ENCODE measurements at regions not wholly inside any gene's neighbourhood (a gene's known extent, or its start where the extent isn't known, plus 50 kb on each side); places are given as distances from the start of the nearest gene placed in this dataset.

- H3K27ac Mint-ChIP-seq: no peak overlapping the region
- H3K4me1 Mint-ChIP-seq (ENCODE audit: low read depth): peaks cover 13% of the 10 kb centered on the region
- no peaks in the 10 kb centered on the region for H3K9me3 Mint-ChIP-seq
- no peak overlapping the region for H3K4me3 Mint-ChIP-seq (ENCODE audit: low read depth)
- peaks cover 12% of the 10 kb centered on the region for H3K27me3 Mint-ChIP-seq (ENCODE audit: low read depth)
- intact Hi-C loops (cut with micrococcal nuclease): no loop called here
- DNase-seq (ENCODE audit: low spot score): no peak
- H3K36me3 Mint-ChIP-seq (ENCODE audit: low read depth): no peaks in the 10 kb centered on the region
Measured at GRCh38 chr1:100616121-100616621, 78.2 kb downstream of the GPR88 start.

GRCh38 chr1:100622037-100622436, 84.1 kb downstream of the GPR88 start:
- H3K36me3 Mint-ChIP-seq (ENCODE audit: low read depth): no peaks in the 10 kb centered on the region
- no peak overlapping the region for H3K4me3 Mint-ChIP-seq (ENCODE audit: low read depth)
- peaks cover 4% of the 10 kb centered on the region for H3K4me1 Mint-ChIP-seq (ENCODE audit: low read depth)
- H3K27ac Mint-ChIP-seq: no peak overlapping the region
- no peaks in the 10 kb centered on the region for H3K9me3 Mint-ChIP-seq
- H3K27me3 Mint-ChIP-seq (ENCODE audit: low read depth): peaks cover 10% of the 10 kb centered on the region
- no peak for DNase-seq (ENCODE audit: low spot score)
- intact Hi-C loops (cut with micrococcal nuclease): no loop called here

GRCh38 chr1:100622506-100622905, 84.6 kb downstream of the GPR88 start:
- Mint-ChIP-seq H3K27ac (no peak overlapping the region), H3K4me1 (ENCODE audit: low read depth) (peaks cover 7% of the 10 kb centered on the region), H3K9me3 (no peaks in the 10 kb centered on the region), H3K4me3 (ENCODE audit: low read depth) (no peak overlapping the region), H3K27me3 (ENCODE audit: low read depth) (peaks cover 13% of the 10 kb centered on the region), H3K36me3 (ENCODE audit: low read depth) (no peaks in the 10 kb centered on the region)
- DNase-seq (ENCODE audit: low spot score): no peak
- intact Hi-C loops (cut with micrococcal nuclease): no loop called here

GRCh38 chr1:100622966-100623762, 85.2 kb downstream of the GPR88 start:
- DNase-seq (ENCODE audit: low spot score): no peak
- Mint-ChIP-seq H3K36me3 (ENCODE audit: low read depth) (no peaks in the 10 kb centered on the region), H3K9me3 (no peaks in the 10 kb centered on the region), H3K4me1 (ENCODE audit: low read depth) (peaks cover 7% of the 10 kb centered on the region), H3K27ac (no peak overlapping the region), H3K4me3 (ENCODE audit: low read depth) (no peak overlapping the region), H3K27me3 (ENCODE audit: low read depth) (peaks cover 13% of the 10 kb centered on the region)
- intact Hi-C loops (cut with micrococcal nuclease): no loop called here

GRCh38 chr1:100624886-100625610, 87.1 kb downstream of the GPR88 start:
- DNase-seq (ENCODE audit: low spot score): no peak
- Mint-ChIP-seq H3K27me3 (ENCODE audit: low read depth) (peaks cover 3% of the 10 kb centered on the region), H3K9me3 (no peaks in the 10 kb centered on the region), H3K27ac (no peak overlapping the region), H3K36me3 (ENCODE audit: low read depth) (no peaks in the 10 kb centered on the region), H3K4me1 (ENCODE audit: low read depth) (peaks cover 7% of the 10 kb centered on the region), H3K4me3 (ENCODE audit: low read depth) (no peak overlapping the region)
- intact Hi-C loops (cut with micrococcal nuclease): loop anchor here (5.0 kb wide), 1 partner anchor 87 kb away; no protein-coding TSS in a partner anchor

- Mint-ChIP-seq H3K4me3 (ENCODE audit: low read depth) (no peak overlapping the region), H3K4me1 (ENCODE audit: low read depth) (peaks cover 17% of the 10 kb centered on the region)
- intact Hi-C loops (cut with micrococcal nuclease): loop anchor here (5.0 kb wide), 1 partner anchor 86 kb away; no protein-coding TSS in a partner anchor
Measured at GRCh38 chr1:100626397-100626796, 88.5 kb downstream of the GPR88 start.

GRCh38 chr1:100627054-100627716, 89.2 kb downstream of the GPR88 start:
- DNase-seq (ENCODE audit: low spot score): no peak
- Mint-ChIP-seq H3K27ac (no peak overlapping the region), H3K27me3 (ENCODE audit: low read depth) (peaks cover 8% of the 10 kb centered on the region), H3K4me3 (ENCODE audit: low read depth) (no peak overlapping the region), H3K36me3 (ENCODE audit: low read depth) (no peaks in the 10 kb centered on the region), H3K4me1 (ENCODE audit: low read depth) (peaks cover 19% of the 10 kb centered on the region), H3K9me3 (no peaks in the 10 kb centered on the region)
- intact Hi-C loops (cut with micrococcal nuclease): loop anchor here (5.0 kb wide), 1 partner anchor 85 kb away; no protein-coding TSS in a partner anchor

More at GRCh38 chr1:100626397-100626796, 88.5 kb downstream of the GPR88 start:
- peaks cover 8% of the 10 kb centered on the region for H3K27me3 Mint-ChIP-seq (ENCODE audit: low read depth)
- H3K9me3 Mint-ChIP-seq: no peaks in the 10 kb centered on the region
- H3K36me3 Mint-ChIP-seq (ENCODE audit: low read depth): no peaks in the 10 kb centered on the region
- no peak for DNase-seq (ENCODE audit: low spot score)
- no peak overlapping the region for H3K27ac Mint-ChIP-seq

GRCh38 chr1:100627936-100628335, 90.0 kb downstream of the GPR88 start:
- peaks cover 19% of the 10 kb centered on the region for H3K4me1 Mint-ChIP-seq (ENCODE audit: low read depth)

GRCh38 chr1:100628631-100629081, 90.7 kb downstream of the GPR88 start:
- no peak overlapping the region for H3K27ac Mint-ChIP-seq
- H3K4me1 Mint-ChIP-seq (ENCODE audit: low read depth): peaks cover 19% of the 10 kb centered on the region
- no peak overlapping the region for H3K4me3 Mint-ChIP-seq (ENCODE audit: low read depth)
- peaks cover 8% of the 10 kb centered on the region for H3K27me3 Mint-ChIP-seq (ENCODE audit: low read depth)
- H3K36me3 Mint-ChIP-seq (ENCODE audit: low read depth): no peaks in the 10 kb centered on the region
- intact Hi-C loops (cut with micrococcal nuclease): loop anchor here (5.0 kb wide), 1 partner anchor 84 kb away; no protein-coding TSS in a partner anchor
- H3K9me3 Mint-ChIP-seq: no peaks in the 10 kb centered on the region
- DNase-seq (ENCODE audit: low spot score): no peak

More at GRCh38 chr1:100627936-100628335, 90.0 kb downstream of the GPR88 start:
- Mint-ChIP-seq H3K27me3 (ENCODE audit: low read depth) (peaks cover 8% of the 10 kb centered on the region), H3K36me3 (ENCODE audit: low read depth) (no peaks in the 10 kb centered on the region), H3K27ac (no peak overlapping the region), H3K9me3 (no peaks in the 10 kb centered on the region), H3K4me3 (ENCODE audit: low read depth) (no peak overlapping the region)
- DNase-seq (ENCODE audit: low spot score): no peak
- intact Hi-C loops (cut with micrococcal nuclease): loop anchor here (5.0 kb wide), 1 partner anchor 84 kb away; no protein-coding TSS in a partner anchor

GRCh38 chr1:100629391-100629790, 90.2 kb upstream of the VCAM1 start:
- DNase-seq (ENCODE audit: low spot score): no peak
- Mint-ChIP-seq H3K9me3 (no peaks in the 10 kb centered on the region), H3K27me3 (ENCODE audit: low read depth) (peaks cover 8% of the 10 kb centered on the region), H3K4me1 (ENCODE audit: low read depth) (peaks cover 19% of the 10 kb centered on the region), H3K27ac (no peak overlapping the region), H3K4me3 (ENCODE audit: low read depth) (no peak overlapping the region), H3K36me3 (ENCODE audit: low read depth) (no peaks in the 10 kb centered on the region)
- intact Hi-C loops (cut with micrococcal nuclease): loop anchor here (5.0 kb wide), 1 partner anchor 83 kb away; no protein-coding TSS in a partner anchor

- Mint-ChIP-seq H3K9me3 (no peaks in the 10 kb centered on the region), H3K4me3 (ENCODE audit: low read depth) (no peak overlapping the region), H3K4me1 (ENCODE audit: low read depth) (peaks cover 19% of the 10 kb centered on the region), H3K27ac (no peak overlapping the region), H3K27me3 (ENCODE audit: low read depth) (peaks cover 8% of the 10 kb centered on the region), H3K36me3 (ENCODE audit: low read depth) (no peaks in the 10 kb centered on the region)
- intact Hi-C loops (cut with micrococcal nuclease): no loop called here
- DNase-seq (ENCODE audit: low spot score): no peak
Measured at GRCh38 chr1:100631015-100631551, 88.5 kb upstream of the VCAM1 start.

GRCh38 chr1:100642826-100643225, 76.7 kb upstream of the VCAM1 start:
- H3K27ac Mint-ChIP-seq: no peak overlapping the region

More at GRCh38 chr1:100642826-100643225, 76.7 kb upstream of the VCAM1 start:
- H3K27me3 Mint-ChIP-seq (ENCODE audit: low read depth): no peaks in the 10 kb centered on the region
- DNase-seq (ENCODE audit: low spot score): no peak
- H3K4me3 Mint-ChIP-seq (ENCODE audit: low read depth): no peak overlapping the region
- no peaks in the 10 kb centered on the region for H3K36me3 Mint-ChIP-seq (ENCODE audit: low read depth)
- no peaks in the 10 kb centered on the region for H3K9me3 Mint-ChIP-seq
- intact Hi-C loops (cut with micrococcal nuclease): no loop called here
- H3K4me1 Mint-ChIP-seq (ENCODE audit: low read depth): no peaks in the 10 kb centered on the region

Measured in activated T-helper 2 cell treated with anti-CD3 and anti-CD28 coated beads, Interferon-gamma antibody, Interleukin-2, Interleukin-4, amounts not matched to agents 10 μg/mL and 5 μg/mL and 100 μg/mL, durations not matched to agents 14 hours and 24 hours and 36 hours (primary cell).